ENCODE measurements at regions not wholly inside any gene's neighbourhood (a gene's known extent, or its start where the extent isn't known, plus 50 kb on each side); places are given as distances from the start of the nearest gene placed in this dataset.

DNA sequence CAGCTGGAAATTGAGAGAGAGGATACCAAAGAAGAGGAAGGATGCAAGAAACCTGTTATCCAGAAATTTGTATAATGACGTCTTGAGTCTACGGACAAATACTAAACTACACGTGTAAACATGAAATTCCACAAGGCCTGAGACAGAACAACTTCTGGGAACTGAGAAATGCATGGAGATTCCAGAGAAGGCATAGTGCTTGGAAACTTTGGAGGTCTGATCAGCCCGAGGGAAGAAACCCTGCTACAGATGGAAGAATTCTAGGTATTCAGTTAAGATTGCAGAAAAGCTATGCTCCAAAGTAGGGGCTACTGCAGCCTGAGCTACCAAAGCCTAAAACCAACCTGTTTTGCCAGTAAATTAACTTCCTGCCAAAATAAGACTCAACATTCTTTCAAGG, 120.4 kb downstream of the PDCL3 start:
- H3K4me2 ChIP-seq (ENCODE audit: insufficient read depth, low read length), result no peak overlapping the region
- H3K4me1 ChIP-seq (ENCODE audit: control insufficient read depth, extremely low read depth, insufficient read depth, low read length), result no peaks in the 10 kb centered on the region
- H3K27ac ChIP-seq (ENCODE audit: insufficient read depth, low read depth, low read length), result no peak overlapping the region
- H3K27me3 ChIP-seq (ENCODE audit: control insufficient read depth in 2 of 2, insufficient read depth in 2 of 2, low read length in 2 of 2), result peaks cover 8 to 37% of the 10 kb centered on the region in 2 experiments
- no TSS peak for BruUV-seq (replicated peaks)
- TF ChIP-seq POLR2AphosphoS5 (IDR thresholded peaks at IDR 0.05; ENCODE audit: insufficient read depth, low read depth, low read length) (no peak), EZH2 (IDR thresholded peaks at IDR 0.05; ENCODE audit: borderline replicate concordance, low read depth, low read length, severe bottlenecking) (no peak), FOS (IDR thresholded peaks at IDR 0.05; ENCODE audit: borderline replicate concordance, insufficient read depth, low read length) (no peak), JUN (IDR thresholded peaks at IDR 0.05; ENCODE audit: borderline replicate concordance, insufficient read depth, insufficient read length, low read depth) (no peak), POLR2A (IDR thresholded peaks at IDR 0.05; ENCODE audit: low read depth, low read length) (no peak), GATA2 (IDR thresholded peaks at IDR 0.05; ENCODE audit: insufficient read depth, insufficient read length, low read depth, low read length) (no peak), MYC (IDR thresholded peaks at IDR 0.05; ENCODE audit: low read depth, low read length) (no peak)
- no peak for FAIRE-seq
- no peak for DNase-seq (ENCODE audit: low read depth, low spot score)
- H3K9ac ChIP-seq (replicated peaks; ENCODE audit: extremely low read depth, insufficient read depth, low read length), result no peak overlapping the region
- ChIA-PET POLR2A (no interaction called here), CTCF (no interaction called here)
- H3K4me3 ChIP-seq (replicated peaks in 1 of 3; ENCODE audit: insufficient read depth in 1 of 3, low read depth in 1 of 3, low read length in 3 of 3), result no peak overlapping the region
- no peaks in the 10 kb centered on the region for H3K79me2 ChIP-seq (ENCODE audit: control insufficient read depth, insufficient read depth, low read length)
- dilution Hi-C loops (cut with MboI; ENCODE audit: extremely low pct_ligation_motif_present, low sequenced_read_pairs) (no loop called here), intact Hi-C loops (cut with micrococcal nuclease) (no loop called here)
- H4K20me1 ChIP-seq (replicated peaks; ENCODE audit: control insufficient read depth, extremely low read depth, insufficient read depth, low read length), result no peaks in the 10 kb centered on the region
- H3K9me3 ChIP-seq (replicated peaks; ENCODE audit: control insufficient read depth, insufficient read depth, low read length), result no peaks in the 10 kb centered on the region
- no peaks in the 10 kb centered on the region for H3K9me1 ChIP-seq (replicated peaks; ENCODE audit: control insufficient read depth, extremely low read depth, insufficient read depth, low read length)
- no peaks in the 10 kb centered on the region for H3K36me3 ChIP-seq (ENCODE audit: control insufficient read depth in 2 of 2, extremely low read depth in 1 of 2, insufficient read depth in 2 of 2, low read length in 2 of 2)
- no peak overlapping the region for H2AFZ ChIP-seq (ENCODE audit: low read depth, low read length)

DNA sequence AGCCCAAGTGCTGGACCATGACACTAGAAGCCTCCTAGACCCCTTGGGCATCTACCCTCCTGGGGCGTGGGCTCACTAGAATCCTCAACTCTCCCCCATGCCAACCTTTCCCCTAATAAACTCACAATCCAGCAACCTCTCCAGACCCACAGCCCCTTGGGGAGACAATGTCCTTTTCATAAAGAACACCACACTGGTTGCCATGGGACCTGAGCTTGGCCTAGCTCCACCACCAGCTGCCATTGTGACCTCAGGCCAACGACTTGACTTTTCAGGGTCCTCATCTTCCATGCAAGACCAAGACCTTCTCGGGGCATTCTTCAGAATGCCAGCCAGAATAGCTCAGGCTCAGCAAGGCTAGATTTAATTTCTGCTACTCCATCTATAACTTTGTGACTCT, 128.1 kb upstream of the NPAS2 start:
- BruUV-seq (replicated peaks), result no TSS peak
- no peaks in the 10 kb centered on the region for H3K4me1 ChIP-seq (ENCODE audit: control insufficient read depth, extremely low read depth, insufficient read depth, low read length)
- ChIA-PET POLR2A (no interaction called here), CTCF (no interaction called here)
- H3K9me1 ChIP-seq (replicated peaks; ENCODE audit: control insufficient read depth, extremely low read depth, insufficient read depth, low read length), result no peaks in the 10 kb centered on the region
- dilution Hi-C loops (cut with MboI; ENCODE audit: extremely low pct_ligation_motif_present, low sequenced_read_pairs) (no loop called here), intact Hi-C loops (cut with micrococcal nuclease) (no loop called here)
- no peak overlapping the region for H3K4me3 ChIP-seq (replicated peaks in 1 of 3; ENCODE audit: insufficient read depth in 1 of 3, low read depth in 1 of 3, low read length in 3 of 3)
- no peak for TF ChIP-seq JUN (IDR thresholded peaks at IDR 0.05; ENCODE audit: borderline replicate concordance, insufficient read depth, insufficient read length, low read depth)
- no peaks in the 10 kb centered on the region for H3K36me3 ChIP-seq (ENCODE audit: control insufficient read depth in 2 of 2, extremely low read depth in 1 of 2, insufficient read depth in 2 of 2, low read length in 2 of 2)
- H3K9me3 ChIP-seq (replicated peaks; ENCODE audit: control insufficient read depth, insufficient read depth, low read length), result no peaks in the 10 kb centered on the region
- no peak overlapping the region for H3K4me2 ChIP-seq (ENCODE audit: insufficient read depth, low read length)
- FAIRE-seq, result no peak
- no peak overlapping the region for H3K27ac ChIP-seq (ENCODE audit: insufficient read depth, low read depth, low read length)
- H2AFZ ChIP-seq (ENCODE audit: low read depth, low read length), result no peak overlapping the region
- no peak overlapping the region for H3K9ac ChIP-seq (replicated peaks; ENCODE audit: extremely low read depth, insufficient read depth, low read length)
- no peak for DNase-seq (ENCODE audit: low read depth, low spot score)
- H3K79me2 ChIP-seq (ENCODE audit: control insufficient read depth, insufficient read depth, low read length), result no peaks in the 10 kb centered on the region
- no peaks in the 10 kb centered on the region for H4K20me1 ChIP-seq (replicated peaks; ENCODE audit: control insufficient read depth, extremely low read depth, insufficient read depth, low read length)
- H3K27me3 ChIP-seq (ENCODE audit: control insufficient read depth in 2 of 2, insufficient read depth in 2 of 2, low read length in 2 of 2), result peaks cover 11 to 16% of the 10 kb centered on the region in 2 experiments
